ENCODE measurements at regions not wholly inside any gene's neighbourhood (a gene's known extent, or its start where the extent isn't known, plus 50 kb on each side); places are given as distances from the start of the nearest gene placed in this dataset.
"Not testable (repeated sequence)": the region's sequence is repeated elsewhere in the genome, so short reads cannot be mapped to it uniquely, and the experiment has no call there.

- TF ChIP-seq BCL11A (IDR thresholded peaks at IDR 0.05; ENCODE audit: low read depth in 2 of 2, low read length in 2 of 2); EZH2 (IDR thresholded peaks at IDR 0.05; ENCODE audit: low read depth, low read length, severe bottlenecking); RAD21 (IDR thresholded peaks at IDR 0.05 in 1 of 2, conservative IDR thresholded peaks at IDR 0.05 in 1 of 2; ENCODE audit: low read depth in 2 of 2, low read length in 2 of 2); CBX8 (IDR thresholded peaks at IDR 0.05; ENCODE audit: borderline replicate concordance, low read depth, low read length): not testable (repeated sequence)
Observed at GRCh38 chr7:29638841-29639240, 75.2 kb downstream of the PRR15 start.
